Gastroesophageal sphincter (tissue), 4 donors: ENCODE measurements at regions not wholly inside any gene's neighbourhood (a gene's known extent, or its start where the extent isn't known, plus 50 kb on each side); places are given as distances from the start of the nearest gene placed in this dataset.

Source experiments
- ATAC-seq: fragments of 150-250 bp; one replicate; pipeline ENCODE4 v1.9.1; 2016; ENCODE audit warnings: mild to moderate bottlenecking, moderate library complexity
- H3K27ac ChIP-seq, 4 donors: fragments of 200-600 bp; sonication (generic) in 3 of 4; 1 replicate in 3 of 4; 2 replicates in 1 of 4; pipeline ENCODE4 v1.5.1; 2016 to 2019
- H3K27me3 ChIP-seq: fragments of 200-600 bp; sonication (generic); one replicate; pipeline ENCODE4 v1.5.1; 2019
- H3K36me3 ChIP-seq, 2 donors: fragments of 200-600 bp; sonication (generic); one replicate each; pipeline ENCODE4 v1.5.1; 2019; ENCODE audit warnings: control low read depth in 1 of 2
- H3K4me1 ChIP-seq, 3 donors: fragments of 200-600 bp; sonication (generic); 1 replicate in 2 of 3; 2 replicates in 1 of 3; pipeline ENCODE4 v1.5.1; 2016 to 2019; ENCODE audit warnings: control low read depth in 2 of 3
- H3K4me3 ChIP-seq, 2 donors: fragments of 200-600 bp; sonication (generic); one replicate each; pipeline ENCODE4 v1.5.1; 2019; ENCODE audit warnings: mild to moderate bottlenecking in 1 of 2, moderate library complexity in 1 of 2
- H3K9me3 ChIP-seq, 3 donors: fragments of 200-600 bp; sonication (generic); one replicate each; pipeline ENCODE4 v1.5.1; 2017 to 2019; ENCODE audit warnings: control low read depth in 2 of 3
- EP300 ChIP-seq: sonication (generic); formaldehyde crosslinking; IDR thresholded peaks from one replicate; pipeline ENCODE4 v1.6.1; 2017; ENCODE audit warnings: antibody characterized with exemption, mild to moderate bottlenecking
- POLR2A ChIP-seq, 2 donors: fragments of 450-650 bp; IDR thresholded peaks; one replicate each; pipeline ENCODE4 v1.6.1; 2017; ENCODE audit warnings: antibody characterized with exemption in 2 of 2, mild to moderate bottlenecking in 2 of 2, moderate library complexity in 1 of 2
- POLR2AphosphoS5 ChIP-seq: sonication (generic); formaldehyde crosslinking; IDR thresholded peaks from one replicate; pipeline ENCODE4 v1.6.1; 2017; ENCODE audit warnings: antibody characterized with exemption
- WGBS, 2 donors: methylation state at CpG; one replicate each; pipeline ENCODE4 v1.1.5; 2018; ENCODE audit warnings: low coverage in 1 of 2; 5-methylcytosine and 5-hydroxymethylcytosine counted together
- TF ChIP-seq, protein P1 (sequence below), 4 experiments: fragments of 200-600 bp in 2 of 4; fragments of 450-650 bp in 2 of 4; sonication (generic) in 1 of 4; IDR thresholded peaks; one replicate each; pipeline ENCODE4 v1.5.1; 2017 to 2019; ENCODE audit warnings: antibody characterized with exemption in 4 of 4, mild to moderate bottlenecking in 2 of 4, moderate library complexity in 2 of 4

DNA sequence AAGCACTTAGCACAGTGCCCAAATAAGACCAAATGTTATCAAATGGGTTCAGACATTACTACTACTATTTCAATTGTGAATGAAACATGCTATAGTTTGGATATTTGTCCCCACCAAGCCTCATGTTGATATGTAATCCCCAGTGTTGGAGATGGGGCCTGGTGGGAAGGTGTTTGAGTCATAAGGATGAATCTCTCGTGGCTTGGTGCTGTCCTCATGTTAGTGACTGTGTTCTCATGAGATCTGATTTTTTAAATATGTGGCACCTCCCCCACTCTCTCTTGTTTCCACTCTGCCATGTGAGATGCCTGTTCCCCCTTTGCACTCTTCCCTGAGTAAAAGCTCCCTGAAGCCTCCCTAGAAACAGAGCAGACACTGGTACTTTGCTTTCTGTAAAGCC is 148.7 kb upstream of the TGFBR2 start:
- Histone ChIP-seq H3K36me3 (no peaks in the 10 kb centered on the region), H3K27ac (peak overlapping the region in 3 of 4 donors; percentile 41 to 76 (median 64)), H3K4me3 (no peak overlapping the region), H3K9me3 (peaks cover 0 to 4% (median 0%) of the 10 kb centered on the region in 3 donors), H3K27me3 (no peaks in the 10 kb centered on the region), H3K4me1 (peaks cover 0 to 25% (median 7%) of the 10 kb centered on the region in 3 donors)
- ATAC-seq, result no peak
- TF ChIP-seq, protein P1, sequence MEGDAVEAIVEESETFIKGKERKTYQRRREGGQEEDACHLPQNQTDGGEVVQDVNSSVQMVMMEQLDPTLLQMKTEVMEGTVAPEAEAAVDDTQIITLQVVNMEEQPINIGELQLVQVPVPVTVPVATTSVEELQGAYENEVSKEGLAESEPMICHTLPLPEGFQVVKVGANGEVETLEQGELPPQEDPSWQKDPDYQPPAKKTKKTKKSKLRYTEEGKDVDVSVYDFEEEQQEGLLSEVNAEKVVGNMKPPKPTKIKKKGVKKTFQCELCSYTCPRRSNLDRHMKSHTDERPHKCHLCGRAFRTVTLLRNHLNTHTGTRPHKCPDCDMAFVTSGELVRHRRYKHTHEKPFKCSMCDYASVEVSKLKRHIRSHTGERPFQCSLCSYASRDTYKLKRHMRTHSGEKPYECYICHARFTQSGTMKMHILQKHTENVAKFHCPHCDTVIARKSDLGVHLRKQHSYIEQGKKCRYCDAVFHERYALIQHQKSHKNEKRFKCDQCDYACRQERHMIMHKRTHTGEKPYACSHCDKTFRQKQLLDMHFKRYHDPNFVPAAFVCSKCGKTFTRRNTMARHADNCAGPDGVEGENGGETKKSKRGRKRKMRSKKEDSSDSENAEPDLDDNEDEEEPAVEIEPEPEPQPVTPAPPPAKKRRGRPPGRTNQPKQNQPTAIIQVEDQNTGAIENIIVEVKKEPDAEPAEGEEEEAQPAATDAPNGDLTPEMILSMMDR (IDR thresholded peaks at IDR 0.05), result no peak
- TF ChIP-seq EP300, result no peak
- TF ChIP-seq POLR2AphosphoS5, result no peak
- no peak for TF ChIP-seq POLR2A (IDR thresholded peaks at IDR 0.05)
- WGBS, 2 donors, result 91 to 100% methylated on average over 1 of the region's 1 CpG

GRCh38 chr3:30458376-30459171 is 147.8 kb upstream of the TGFBR2 start:
- WGBS, 2 donors, result 79% methylated on average over 1 of the region's 1 CpG; no CpG with 5 or more reads in 1 of the 2 donors
- Histone ChIP-seq H3K27me3 (no peaks in the 10 kb centered on the region), H3K9me3 (peaks cover 0 to 4% (median 0%) of the 10 kb centered on the region in 3 donors), H3K36me3 (no peaks in the 10 kb centered on the region), H3K27ac (peak overlapping the region in 2 of 4 donors; percentile 64 to 76), H3K4me1 (peaks cover 0 to 18% (median 7%) of the 10 kb centered on the region in 3 donors), H3K4me3 (no peak overlapping the region)
- ATAC-seq, result peak; percentile 23
- TF ChIP-seq, protein P1 (IDR thresholded peaks at IDR 0.05), result no peak
- TF ChIP-seq EP300 (no peak), POLR2AphosphoS5 (no peak)

GRCh38 chr3:30461311-30461710 is 145.1 kb upstream of the TGFBR2 start:
- no peaks in the 10 kb centered on the region for H3K27me3 ChIP-seq
- peaks cover 0 to 4% (median 4%) of the 10 kb centered on the region in 3 donors for H3K4me1 ChIP-seq
- H3K4me3 ChIP-seq, result no peak overlapping the region
- H3K27ac ChIP-seq, result no peak overlapping the region
- no peak for ATAC-seq
- WGBS, 2 donors, result 86 to 100% methylated on average over 2 of the region's 2 CpGs
- no peaks in the 10 kb centered on the region for H3K36me3 ChIP-seq
- peaks cover 0 to 16% (median 0%) of the 10 kb centered on the region in 3 donors for H3K9me3 ChIP-seq
- TF ChIP-seq EP300, result no peak
- TF ChIP-seq, protein P1 (IDR thresholded peaks at IDR 0.05), result no peak
- TF ChIP-seq POLR2AphosphoS5, result no peak
- TF ChIP-seq POLR2A (IDR thresholded peaks at IDR 0.05), result no peak

DNA sequence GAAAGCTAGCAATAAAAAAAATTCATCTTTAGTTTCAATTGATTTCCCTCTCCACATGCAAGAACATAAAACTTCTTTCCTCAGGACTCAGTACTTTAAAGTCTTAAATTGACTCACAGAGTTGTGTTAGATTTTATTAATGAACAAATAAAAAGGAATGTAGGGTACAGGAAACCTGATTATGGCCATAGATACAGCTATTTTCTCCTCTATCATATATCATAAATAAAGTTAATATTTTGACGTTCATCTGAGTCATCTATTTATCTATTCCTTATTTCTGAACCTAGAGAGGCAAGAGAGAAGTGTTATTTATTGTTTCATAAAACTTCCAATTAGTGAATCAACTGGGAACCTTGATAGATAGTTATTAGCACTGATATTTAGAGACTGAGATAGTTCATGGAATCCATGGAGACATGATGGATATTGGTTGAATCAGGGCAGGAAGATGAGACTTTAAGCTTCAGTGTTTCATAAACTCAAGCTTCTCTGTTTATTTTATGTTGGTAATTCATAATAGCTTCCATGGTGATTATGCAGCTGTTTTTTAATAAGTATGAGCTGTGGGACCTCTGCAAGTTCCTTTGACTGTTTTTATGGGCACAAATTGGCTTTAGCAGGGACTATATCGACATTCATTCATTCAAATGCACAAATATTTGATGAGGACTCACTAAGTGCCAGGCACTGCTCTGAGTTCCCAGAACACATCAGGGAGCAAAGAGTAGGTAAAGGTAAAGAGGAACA is 143.5 kb upstream of the TGFBR2 start:
- no peak for TF ChIP-seq POLR2A (IDR thresholded peaks at IDR 0.05)
- no peak for TF ChIP-seq POLR2AphosphoS5
- TF ChIP-seq EP300, result no peak
- TF ChIP-seq, protein P1 (IDR thresholded peaks at IDR 0.05), result no peak
- WGBS, 2 donors, result 23 to 48% methylated on average over 2 of the region's 2 CpGs
- H3K4me3 ChIP-seq, result no peak overlapping the region
- H3K4me1 ChIP-seq, result no peaks in the 10 kb centered on the region
- ATAC-seq, result no peak
- peaks cover 0 to 16% (median 0%) of the 10 kb centered on the region in 3 donors for H3K9me3 ChIP-seq
- H3K36me3 ChIP-seq, result no peaks in the 10 kb centered on the region
- H3K27ac ChIP-seq, result peak overlapping the region in 3 of 4 donors; percentile 3 to 43 (median 37)
- H3K27me3 ChIP-seq, result no peaks in the 10 kb centered on the region
